ENCODE measurements at regions not wholly inside any gene's neighbourhood (a gene's known extent, or its start where the extent isn't known, plus 50 kb on each side); places are given as distances from the start of the nearest gene placed in this dataset.

DNA sequence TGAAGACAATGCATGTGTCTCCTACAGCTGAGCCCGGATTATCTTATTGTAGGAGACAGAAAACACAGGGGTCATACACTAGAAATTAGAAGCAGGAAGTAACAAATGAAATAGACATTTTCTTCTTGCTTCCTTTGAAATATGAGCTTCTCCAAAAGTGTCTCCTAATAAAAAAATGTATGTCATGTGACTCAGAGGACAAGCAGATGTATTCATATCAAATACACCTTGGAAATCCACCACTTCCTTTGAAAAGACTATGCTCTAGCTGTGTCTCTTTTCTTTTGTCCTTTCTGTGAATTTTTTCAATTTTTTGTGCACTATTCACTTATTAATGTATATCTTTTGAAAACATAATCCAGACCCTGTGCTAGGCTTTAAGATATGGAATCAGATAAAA is 1906.2 kb downstream of the C4orf33 start:
- H3K9ac ChIP-seq (ENCODE audit: low read depth, low read length) = no peak overlapping the region
- no peak for TF ChIP-seq BHLHE40 (IDR thresholded peaks at IDR 0.05; ENCODE audit: low read depth, low read length)
- TF ChIP-seq FOS (IDR thresholded peaks at IDR 0.05; ENCODE audit: low read depth, low read length) = no peak
- TF ChIP-seq, protein P1, sequence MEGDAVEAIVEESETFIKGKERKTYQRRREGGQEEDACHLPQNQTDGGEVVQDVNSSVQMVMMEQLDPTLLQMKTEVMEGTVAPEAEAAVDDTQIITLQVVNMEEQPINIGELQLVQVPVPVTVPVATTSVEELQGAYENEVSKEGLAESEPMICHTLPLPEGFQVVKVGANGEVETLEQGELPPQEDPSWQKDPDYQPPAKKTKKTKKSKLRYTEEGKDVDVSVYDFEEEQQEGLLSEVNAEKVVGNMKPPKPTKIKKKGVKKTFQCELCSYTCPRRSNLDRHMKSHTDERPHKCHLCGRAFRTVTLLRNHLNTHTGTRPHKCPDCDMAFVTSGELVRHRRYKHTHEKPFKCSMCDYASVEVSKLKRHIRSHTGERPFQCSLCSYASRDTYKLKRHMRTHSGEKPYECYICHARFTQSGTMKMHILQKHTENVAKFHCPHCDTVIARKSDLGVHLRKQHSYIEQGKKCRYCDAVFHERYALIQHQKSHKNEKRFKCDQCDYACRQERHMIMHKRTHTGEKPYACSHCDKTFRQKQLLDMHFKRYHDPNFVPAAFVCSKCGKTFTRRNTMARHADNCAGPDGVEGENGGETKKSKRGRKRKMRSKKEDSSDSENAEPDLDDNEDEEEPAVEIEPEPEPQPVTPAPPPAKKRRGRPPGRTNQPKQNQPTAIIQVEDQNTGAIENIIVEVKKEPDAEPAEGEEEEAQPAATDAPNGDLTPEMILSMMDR (conservative IDR thresholded peaks at IDR 0.05; ENCODE audit: low read depth, low read length) = no peak
- no peak for TF ChIP-seq MXI1 (IDR thresholded peaks at IDR 0.05; ENCODE audit: borderline replicate concordance, low read depth, low read length)
- TF ChIP-seq CEBPB (IDR thresholded peaks at IDR 0.05; ENCODE audit: low read depth, low read length) = no peak
- TF ChIP-seq RCOR1 (IDR thresholded peaks at IDR 0.05; ENCODE audit: insufficient replicate concordance, low read length) = no peak
- TF ChIP-seq, protein P2, sequence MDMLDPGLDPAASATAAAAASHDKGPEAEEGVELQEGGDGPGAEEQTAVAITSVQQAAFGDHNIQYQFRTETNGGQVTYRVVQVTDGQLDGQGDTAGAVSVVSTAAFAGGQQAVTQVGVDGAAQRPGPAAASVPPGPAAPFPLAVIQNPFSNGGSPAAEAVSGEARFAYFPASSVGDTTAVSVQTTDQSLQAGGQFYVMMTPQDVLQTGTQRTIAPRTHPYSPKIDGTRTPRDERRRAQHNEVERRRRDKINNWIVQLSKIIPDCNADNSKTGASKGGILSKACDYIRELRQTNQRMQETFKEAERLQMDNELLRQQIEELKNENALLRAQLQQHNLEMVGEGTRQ (IDR thresholded peaks at IDR 0.05; ENCODE audit: low read depth, low read length) = no peak
- H2BK120ac ChIP-seq (ENCODE audit: low read depth, low read length) = no peak overlapping the region
- no peak overlapping the region for H3K18ac ChIP-seq (ENCODE audit: low read depth, low read length)
- intact Hi-C loops (cut with micrococcal nuclease) (no loop called here), dilution Hi-C loops (cut with HindIII; ENCODE audit: low sequenced_read_pairs, unreplicated experiment) (no loop called here), in situ Hi-C loops (cut with MboI; ENCODE audit: low sequenced_read_pairs) (no loop called here)
- no peak overlapping the region for H2AFZ ChIP-seq (replicated peaks; ENCODE audit: low read length, poor library complexity)
- no peak overlapping the region for H4K91ac ChIP-seq (ENCODE audit: insufficient read depth, low read depth, low read length)
- H4K20me1 ChIP-seq (ENCODE audit: insufficient read depth, low read length) = no peaks in the 10 kb centered on the region
- H2BK20ac ChIP-seq (ENCODE audit: low read depth, low read length) = no peak overlapping the region
- no CpG with 5 or more reads among the region's 1 CpG for WGBS, 2 experiments (ENCODE audit: extremely low coverage in 2 of 2, insufficient read length in 1 of 2)
- no peak overlapping the region for H2AK5ac ChIP-seq (ENCODE audit: low read depth, low read length)
- H3K4me2 ChIP-seq (ENCODE audit: low read depth, low read length) = no peak overlapping the region
- H2AK9ac ChIP-seq (replicated peaks; ENCODE audit: low read depth, low read length, poor library complexity) = no peak overlapping the region
- CTCF ChIA-PET = no interaction called here
- H3K27ac ChIP-seq (ENCODE audit: insufficient read depth, low read length) = no peak overlapping the region
- H3K14ac ChIP-seq (replicated peaks; ENCODE audit: low read depth, low read length) = no peak overlapping the region
- no peak overlapping the region for H4K8ac ChIP-seq (ENCODE audit: low read depth in 2 of 2, low read length in 2 of 2)
- H4K5ac ChIP-seq (ENCODE audit: low read depth, low read length) = no peak overlapping the region
- no peak overlapping the region for H2BK15ac ChIP-seq (ENCODE audit: low read depth, low read length)
- BruUV-seq (replicated peaks) = no TSS peak
- H3K27me3 ChIP-seq (ENCODE audit: control insufficient read depth, insufficient read depth, low read length) = no peaks in the 10 kb centered on the region
- H3K9me3 ChIP-seq (ENCODE audit: control insufficient read depth, insufficient read depth, low read length) = peaks cover 5% of the 10 kb centered on the region; the same call in 1 of the 2 replicates
- no peaks in the 10 kb centered on the region for H3K79me1 ChIP-seq (ENCODE audit: low read depth in 1 of 2, low read length in 2 of 2)
- POLR2A ChIA-PET (ENCODE audit: unreplicated experiment) = no interaction called here
- ATAC-seq (ENCODE audit: low read depth) (no peak), DNase-seq (no peak)
- H3K56ac ChIP-seq (ENCODE audit: extremely low read depth, insufficient read depth, low read length) = no peak overlapping the region
- no peak overlapping the region for H3K4ac ChIP-seq (ENCODE audit: low read depth, low read length)
- H3K4me1 ChIP-seq (ENCODE audit: control insufficient read depth, insufficient read depth, low read length) = no peaks in the 10 kb centered on the region
- no peaks in the 10 kb centered on the region for H3K9me1 ChIP-seq (ENCODE audit: insufficient read depth, low read length)
- H3K23ac ChIP-seq (ENCODE audit: low read depth, low read length) = no peak overlapping the region
- H3K36me3 ChIP-seq (ENCODE audit: control insufficient read depth, insufficient read depth, low read length) = no peaks in the 10 kb centered on the region
- no peak overlapping the region for H2BK5ac ChIP-seq (ENCODE audit: low read depth, low read length, poor library complexity, severe bottlenecking)
- no peak overlapping the region for H3K4me3 ChIP-seq (ENCODE audit: insufficient read depth, low read depth, low read length)

Data from IMR-90 (cell line).